Endothelial cell of umbilical vein (primary cell): ENCODE measurements at regions not wholly inside any gene's neighbourhood (a gene's known extent, or its start where the extent isn't known, plus 50 kb on each side); places are given as distances from the start of the nearest gene placed in this dataset.

Experiments
- BruUV-seq: library from RNA; stranded (reverse); fragments of 400-500 nt; replicated peaks from 2 replicates; lab custom pipeline; 2021; lab: Mats Ljungman, UMichigan
- CTCF ChIA-PET: fragments of 300-600, 350-600 bp; sonication (Branson Sonifier 250); formaldehyde crosslinking; loops from one replicate; lab custom pipeline; 2021; ENCODE audit warnings: antibody characterized with exemption, inconsistent platforms; lab: Charles Lee
- POLR2A ChIA-PET: fragments of 300-600, 350-600 bp; sonication (Branson Sonifier 250); formaldehyde crosslinking; loops from one replicate; lab custom pipeline; 2021; ENCODE audit warnings: antibody characterized with exemption, inconsistent platforms; lab: Charles Lee
- DNase-seq: peaks from one replicate; pipeline ENCODE4 v3.0.0-alpha.2; 2011; ENCODE audit warnings: low read depth, low spot score
- FAIRE-seq: peaks from 2 replicates; lab custom pipeline; 2011; peaks lifted over from hg19 to GRCh38; lab: Jason Lieb, UNC
- H2AFZ ChIP-seq: 2 replicates; pipeline ENCODE4 v1.6.0; 2012; ENCODE audit warnings: low read depth, low read length, control low read depth, inconsistent platforms
- H3K27ac ChIP-seq: 2 replicates; pipeline ENCODE4 v1.5.1; 2011; ENCODE audit warnings: low read depth, mild to moderate bottlenecking, control low read depth, low read length, moderate library complexity; ENCODE audit not compliant: insufficient read depth
- H3K27me3 ChIP-seq, 2 experiments: 2 replicates each; pipeline versions ENCODE4 v1.6.0 to v1.6.1; 2011; ENCODE audit warnings: low read length in 2 of 2, mixed read lengths in 1 of 2; ENCODE audit not compliant: control insufficient read depth in 2 of 2, insufficient read depth in 2 of 2
- H3K36me3 ChIP-seq, 2 experiments: 2 replicates in 1 of 2; 3 replicates in 1 of 2; pipeline ENCODE4 v1.5.1; 2011; ENCODE audit warnings: low read length in 2 of 2, mild to moderate bottlenecking in 1 of 2, moderate library complexity in 1 of 2; ENCODE audit not compliant: control insufficient read depth in 2 of 2, insufficient read depth in 2 of 2; ENCODE audit errors: extremely low read depth in 1 of 2
- H3K4me1 ChIP-seq: 3 replicates; pipeline ENCODE4 v1.5.1; 2011; ENCODE audit warnings: mild to moderate bottlenecking, low read length; ENCODE audit not compliant: control insufficient read depth, insufficient read depth; ENCODE audit errors: extremely low read depth
- H3K4me2 ChIP-seq: 2 replicates; pipeline ENCODE4 v1.6.1; 2011; ENCODE audit warnings: low read length, control low read depth, mixed read lengths; ENCODE audit not compliant: insufficient read depth
- H3K4me3 ChIP-seq, 3 experiments: fragments of 200-600 bp in 1 of 3; sonication (generic), shearing (Covaris generic) in 1 of 3; replicated peaks in 1 of 3; 2 replicates each; pipeline ENCODE4 v1.5.1; 2011 to 2016; ENCODE audit warnings: control low read depth in 3 of 3, low read length in 3 of 3, mild to moderate bottlenecking in 2 of 3, inconsistent platforms in 1 of 3, low read depth in 1 of 3, moderate library complexity in 1 of 3; ENCODE audit not compliant: insufficient read depth in 1 of 3
- H3K79me2 ChIP-seq: 2 replicates; pipeline ENCODE4 v1.6.0; 2012; ENCODE audit warnings: low read length, inconsistent platforms; ENCODE audit not compliant: control insufficient read depth, insufficient read depth
- H3K9ac ChIP-seq: replicated peaks from 2 replicates; pipeline ENCODE3; 2011; ENCODE audit warnings: low read length, control low read depth; ENCODE audit not compliant: insufficient read depth; ENCODE audit errors: extremely low read depth
- H3K9me1 ChIP-seq: replicated peaks from 3 replicates; pipeline ENCODE4 v1.6.0; 2011; ENCODE audit warnings: mild to moderate bottlenecking, low read length; ENCODE audit not compliant: control insufficient read depth, insufficient read depth; ENCODE audit errors: extremely low read depth
- H3K9me3 ChIP-seq: replicated peaks from 2 replicates; pipeline ENCODE4 v1.5.1; 2012; ENCODE audit warnings: low read length, inconsistent platforms; ENCODE audit not compliant: control insufficient read depth, insufficient read depth
- H4K20me1 ChIP-seq: replicated peaks from 2 replicates; pipeline ENCODE3; 2011; ENCODE audit warnings: mild to moderate bottlenecking, low read length; ENCODE audit not compliant: control insufficient read depth, insufficient read depth; ENCODE audit errors: extremely low read depth
- CTCF ChIP-seq, 2 donors: IDR thresholded peaks; 1 replicate in 1 of 2; 2 replicates in 1 of 2; pipeline ENCODE4 v1.5.1; 2011; ENCODE audit warnings: low read length in 2 of 2, mild to moderate bottlenecking in 2 of 2, moderate library complexity in 2 of 2, control low read depth in 1 of 2, inconsistent platforms in 1 of 2, low read depth in 1 of 2; ENCODE audit not compliant: insufficient read depth in 1 of 2; ENCODE audit errors: extremely low read depth in 1 of 2
- FOS ChIP-seq: IDR thresholded peaks from 2 replicates; pipeline ENCODE4 v1.6.1; 2011; ENCODE audit warnings: mild to moderate bottlenecking, low read length, moderate library complexity, borderline replicate concordance; ENCODE audit not compliant: insufficient read depth
- JUN ChIP-seq: IDR thresholded peaks from 2 replicates; pipeline ENCODE4 v1.6.1; 2011; ENCODE audit warnings: borderline replicate concordance, low read depth; ENCODE audit not compliant: insufficient read length, insufficient read depth
- MAX ChIP-seq: IDR thresholded peaks from 2 replicates; pipeline ENCODE4 v1.6.1; 2011; ENCODE audit not compliant: insufficient read depth, insufficient read length
- MYC ChIP-seq: IDR thresholded peaks from one replicate; pipeline ENCODE4 v1.6.1; 2011; ENCODE audit warnings: mild to moderate bottlenecking, low read depth, low read length
- POLR2A ChIP-seq: IDR thresholded peaks from 2 replicates; pipeline ENCODE4 v1.6.1; 2012; ENCODE audit warnings: low read depth, mild to moderate bottlenecking, control low read depth, low read length
- POLR2AphosphoS5 ChIP-seq: IDR thresholded peaks from 2 replicates; pipeline ENCODE4 v1.6.1; 2012; ENCODE audit warnings: low read depth, mild to moderate bottlenecking, control low read depth, low read length, moderate library complexity; ENCODE audit not compliant: insufficient read depth
- dilution Hi-C: fragments of 300-500 bp; cut with MboI; formaldehyde crosslinking; loops from one replicate; pipeline ENCODE4 v1.15.0; 2019; ENCODE audit warnings: low sequenced_read_pairs; ENCODE audit not compliant: extremely low pct_ligation_motif_present
- intact Hi-C: fragments of 100-400 bp; cut with micrococcal nuclease; formaldehyde crosslinking; loops from one replicate; pipeline ENCODE4 v1.10.0; 2022

DNA sequence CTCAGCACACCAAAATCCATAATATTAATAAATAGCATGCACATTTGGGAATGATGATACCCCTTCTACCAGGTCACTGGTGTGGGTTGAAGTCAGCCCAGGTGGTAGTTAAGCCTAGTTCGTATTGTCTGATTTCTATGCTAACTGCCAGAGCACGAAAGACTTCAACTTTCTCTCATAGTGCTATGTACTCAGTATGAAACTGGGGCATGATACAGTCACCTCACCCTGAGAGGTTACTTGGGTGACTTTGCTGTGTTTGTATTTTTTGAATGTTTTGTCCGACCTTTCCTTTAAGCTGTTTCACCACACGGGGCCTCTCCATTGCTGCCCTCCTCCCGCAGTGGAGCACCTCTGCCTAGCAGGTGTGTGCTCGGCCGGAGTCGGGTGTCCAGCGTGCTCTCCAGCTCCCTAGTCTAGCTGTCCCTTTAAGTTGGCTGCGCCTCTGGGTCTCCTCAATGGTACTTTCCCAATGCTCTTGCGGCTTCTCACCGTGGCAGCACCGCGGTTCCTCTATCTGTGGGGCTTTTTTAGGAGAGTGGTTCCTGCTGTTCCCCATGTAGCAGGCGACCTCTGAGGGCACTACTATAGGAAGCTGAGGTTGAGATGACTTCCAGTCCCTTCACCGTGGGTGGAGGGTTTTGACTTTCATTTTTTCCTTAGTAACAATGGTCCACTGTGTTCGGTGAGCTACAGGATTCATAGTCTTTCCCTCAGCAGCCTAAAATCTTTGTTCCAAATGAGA lies 524.0 kb upstream of the PFKP start:
- no TSS peak for BruUV-seq
- Histone ChIP-seq H3K4me1 (no peaks in the 10 kb centered on the region), H3K79me2 (no peaks in the 10 kb centered on the region), H4K20me1 (no peaks in the 10 kb centered on the region), H3K4me3 (no peak overlapping the region), H3K27me3 (no peaks in the 10 kb centered on the region), H3K9me1 (no peaks in the 10 kb centered on the region), H3K9ac (no peak overlapping the region), H2AFZ (no peak overlapping the region), H3K4me2 (no peak overlapping the region), H3K9me3 (peaks cover 5% of the 10 kb centered on the region), H3K36me3 (no peaks in the 10 kb centered on the region), H3K27ac (no peak overlapping the region)
- no peak for FAIRE-seq
- ChIA-PET CTCF (no interaction called here), POLR2A (no interaction called here)
- TF ChIP-seq JUN (no peak), CTCF (IDR thresholded peaks at IDR 0.05; ENCODE audit: extremely low read depth in 1 of 2, insufficient read depth in 1 of 2, low read depth in 1 of 2, low read length in 2 of 2) (no peak), MYC (no peak), FOS (no peak), MAX (no peak), POLR2A (no peak), POLR2AphosphoS5 (no peak)
- dilution Hi-C loops (no loop called here), intact Hi-C loops (no loop called here)
- DNase-seq = no peak
